ENCODE measurements at regions not wholly inside any gene's neighbourhood (a gene's known extent, or its start where the extent isn't known, plus 50 kb on each side); places are given as distances from the start of the nearest gene placed in this dataset.

DNA sequence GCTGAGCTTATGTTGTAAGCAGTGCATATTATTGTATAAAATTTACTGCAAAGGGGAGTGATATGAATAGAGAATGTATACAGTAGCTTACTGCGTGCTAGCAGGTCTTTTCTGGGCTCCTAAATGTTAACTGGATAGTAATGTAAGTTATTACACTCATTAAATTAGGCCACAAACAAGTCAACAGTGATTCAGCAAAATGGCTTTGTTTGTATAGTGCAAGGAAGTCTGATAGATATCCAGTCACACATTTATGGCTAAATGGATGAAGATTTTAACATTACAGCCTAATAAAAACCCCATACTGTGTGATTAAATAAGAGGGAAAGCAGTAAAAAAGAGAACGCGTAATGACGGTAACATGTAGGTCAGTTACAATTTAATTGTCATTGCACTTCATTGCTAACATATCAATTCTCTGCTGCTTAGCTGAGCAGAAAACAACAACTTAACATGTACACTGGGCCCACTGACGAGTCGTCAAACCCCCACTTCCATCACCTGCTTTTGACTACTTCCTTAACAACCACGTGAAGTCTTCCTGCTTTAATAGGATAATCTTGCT, 665.0 kb upstream of the FANCL start:
- DNase-seq (ENCODE audit: low read depth in 2 of 2, low spot score in 1 of 2), result no peak

- no peak for DNase-seq (ENCODE audit: low read depth in 2 of 2, low spot score in 1 of 2)
Observed at GRCh38 chr2:58904095-58904494, 663.0 kb upstream of the FANCL start.

DNA sequence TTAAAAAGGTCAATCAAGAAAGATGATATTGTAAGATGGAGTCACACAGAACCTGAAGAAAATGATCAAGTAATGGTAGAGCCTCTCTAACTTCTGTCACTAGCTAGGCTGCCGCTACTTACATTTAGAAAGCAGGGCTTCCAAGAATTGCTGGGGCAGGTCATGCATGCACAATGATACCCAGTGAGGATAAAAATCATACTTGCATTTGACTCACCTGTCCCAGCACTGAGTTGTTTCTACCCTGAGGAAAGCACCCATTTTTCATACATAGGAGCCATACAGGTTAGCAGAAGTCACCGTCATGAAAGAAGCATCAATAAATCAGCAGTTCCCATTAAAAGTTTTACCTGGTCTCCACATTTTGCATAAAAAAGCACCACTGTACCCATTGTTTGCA, 662.3 kb upstream of the FANCL start:
- DNase-seq (ENCODE audit: low read depth in 2 of 2, low spot score in 1 of 2), result no peak

DNA sequence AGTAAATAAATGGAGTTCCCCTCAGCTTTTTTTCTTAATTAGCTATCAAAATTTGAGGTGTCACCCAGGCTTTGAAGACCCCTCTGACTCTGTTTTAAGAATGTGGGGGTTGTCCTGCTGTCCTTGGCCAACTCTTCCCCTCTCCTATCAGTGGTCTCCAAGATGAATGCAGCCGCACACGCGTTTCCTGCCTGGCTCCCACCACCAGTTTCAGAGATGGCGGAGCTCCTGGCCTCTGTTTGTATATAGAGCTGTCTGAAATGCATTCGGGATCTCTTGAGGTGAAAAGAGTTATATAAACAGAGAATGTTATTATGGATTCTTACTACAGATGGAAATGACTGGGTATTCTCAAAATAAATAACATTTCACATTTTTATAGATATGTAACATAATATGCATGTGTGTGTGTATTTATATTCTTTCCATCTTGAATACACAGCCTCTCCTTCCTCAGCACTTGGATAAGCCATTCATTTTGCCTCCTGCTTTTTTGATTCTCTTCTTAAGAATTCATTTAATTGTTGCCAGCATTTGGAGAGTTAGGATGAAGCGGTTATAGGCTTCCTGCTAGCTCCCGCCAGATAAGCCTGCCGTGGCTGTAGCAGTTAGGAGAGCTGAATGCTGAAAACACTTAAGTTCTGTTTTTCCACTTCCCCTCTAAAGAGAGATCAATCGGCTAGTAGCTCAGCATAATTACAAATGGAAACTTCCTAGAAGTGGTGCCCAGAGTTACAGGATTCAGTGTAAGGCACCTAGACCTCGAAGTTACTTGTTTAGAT, 659.3 kb upstream of the FANCL start:
- DNase-seq (ENCODE audit: low read depth in 2 of 2, low spot score in 1 of 2), result no peak

GRCh38 chr2:58899692-58900091, 658.6 kb upstream of the FANCL start:
- no peak for DNase-seq (ENCODE audit: low read depth in 2 of 2, low spot score in 1 of 2)

DNA sequence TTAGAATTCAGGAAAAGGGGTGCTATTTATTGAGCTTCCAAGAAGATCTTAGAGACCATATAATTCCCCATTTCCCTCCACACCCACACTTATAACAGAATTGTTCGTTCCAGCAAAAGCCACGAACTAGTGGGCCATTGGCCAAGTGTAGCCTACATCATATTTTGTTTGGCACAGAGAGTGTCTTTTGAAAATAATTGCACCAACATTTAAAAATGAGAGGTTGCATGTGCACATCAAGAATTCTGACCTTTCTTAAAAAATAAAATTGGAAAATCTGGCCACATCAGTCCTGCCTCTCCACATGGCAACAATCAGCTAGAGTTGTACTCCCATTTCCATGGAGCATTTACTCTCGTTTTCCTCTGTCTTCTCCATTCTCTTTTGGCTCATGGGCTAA, 655.5 kb upstream of the FANCL start:
- DNase-seq (ENCODE audit: low read depth in 2 of 2, low spot score in 1 of 2), result no peak

DNA sequence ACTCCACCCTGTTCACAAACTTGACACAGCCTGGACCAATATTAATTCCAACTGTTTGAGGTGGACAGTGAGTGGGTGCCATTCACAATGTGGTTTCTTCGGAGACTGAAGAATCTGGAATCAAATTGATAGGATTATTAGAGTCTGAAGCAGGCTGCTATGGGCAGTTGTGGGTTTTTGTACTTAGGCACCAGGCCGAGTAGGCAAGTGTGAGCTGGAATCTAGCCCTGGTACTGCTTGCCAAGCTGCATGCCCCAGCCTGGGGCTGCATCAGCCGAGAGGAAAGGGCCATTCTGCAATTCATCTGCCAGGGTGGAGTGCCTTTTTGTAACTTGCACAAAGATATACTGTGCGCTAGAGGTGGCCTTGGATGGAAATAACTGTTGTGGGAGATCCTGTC, 654.7 kb upstream of the FANCL start:
- DNase-seq (ENCODE audit: low read depth in 2 of 2, low spot score in 1 of 2), result no peak

DNA sequence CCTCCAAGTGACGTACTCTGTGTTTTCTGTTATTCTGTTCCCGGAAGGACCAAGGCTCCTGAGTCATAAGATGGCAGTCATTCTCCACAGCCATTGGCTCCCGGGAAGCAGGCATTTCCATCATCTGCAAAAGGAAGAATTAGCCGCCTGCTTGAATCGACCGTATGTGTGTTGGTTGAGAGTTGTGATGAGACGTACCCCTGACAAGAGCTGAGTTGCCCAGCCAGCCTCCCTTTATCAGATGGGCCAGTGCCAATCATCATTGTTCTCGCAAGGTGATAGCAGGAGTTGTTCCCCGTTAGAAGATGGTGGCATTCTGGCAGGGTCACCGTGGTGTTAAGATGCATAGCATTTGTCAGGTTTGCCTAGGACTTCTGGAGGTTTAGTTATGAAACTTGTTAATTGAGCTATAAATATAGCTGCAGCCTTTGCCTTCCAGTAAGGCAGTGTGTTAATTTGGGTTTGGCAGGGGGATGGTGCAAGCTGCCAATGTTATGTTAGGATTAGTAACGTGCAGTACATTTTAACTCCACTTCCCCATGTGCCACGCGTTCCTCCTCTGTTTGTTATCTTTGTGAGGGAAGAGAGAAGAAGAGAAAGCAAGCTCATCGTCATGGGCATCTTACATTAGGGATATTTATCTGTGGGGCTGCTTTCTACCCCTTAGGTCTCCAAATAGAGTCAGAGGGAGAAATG, 652.7 kb upstream of the FANCL start:
- no peak for DNase-seq (ENCODE audit: low read depth in 2 of 2, low spot score in 1 of 2)

DNA sequence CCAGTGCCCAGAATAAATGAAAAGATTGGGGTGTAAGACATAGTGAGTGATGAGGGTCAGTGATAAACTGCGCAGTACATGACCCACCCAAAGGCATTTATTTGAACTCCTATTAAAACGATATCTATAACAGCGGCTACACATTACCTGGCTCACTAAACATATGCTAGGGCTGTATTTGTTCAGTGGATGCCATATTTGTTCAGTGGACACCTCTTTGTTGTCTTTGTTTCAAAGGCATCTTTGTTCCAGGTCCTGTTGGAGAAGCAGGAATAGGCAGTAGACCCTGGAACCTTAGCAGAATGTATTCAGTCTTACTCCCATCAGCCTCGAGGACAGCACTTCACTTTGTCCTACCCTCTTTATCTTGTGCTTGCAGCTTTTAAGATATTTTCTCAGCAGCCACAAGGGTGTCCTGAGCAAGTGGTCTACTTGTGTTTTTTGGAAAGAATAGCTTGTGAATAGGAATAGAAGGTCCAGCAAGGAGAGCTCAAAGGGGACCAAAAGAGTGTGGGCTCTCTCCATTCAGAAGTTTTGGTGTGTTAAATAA, 650.8 kb upstream of the FANCL start:
- DNase-seq (ENCODE audit: low read depth in 2 of 2, low spot score in 1 of 2), result no peak

DNA sequence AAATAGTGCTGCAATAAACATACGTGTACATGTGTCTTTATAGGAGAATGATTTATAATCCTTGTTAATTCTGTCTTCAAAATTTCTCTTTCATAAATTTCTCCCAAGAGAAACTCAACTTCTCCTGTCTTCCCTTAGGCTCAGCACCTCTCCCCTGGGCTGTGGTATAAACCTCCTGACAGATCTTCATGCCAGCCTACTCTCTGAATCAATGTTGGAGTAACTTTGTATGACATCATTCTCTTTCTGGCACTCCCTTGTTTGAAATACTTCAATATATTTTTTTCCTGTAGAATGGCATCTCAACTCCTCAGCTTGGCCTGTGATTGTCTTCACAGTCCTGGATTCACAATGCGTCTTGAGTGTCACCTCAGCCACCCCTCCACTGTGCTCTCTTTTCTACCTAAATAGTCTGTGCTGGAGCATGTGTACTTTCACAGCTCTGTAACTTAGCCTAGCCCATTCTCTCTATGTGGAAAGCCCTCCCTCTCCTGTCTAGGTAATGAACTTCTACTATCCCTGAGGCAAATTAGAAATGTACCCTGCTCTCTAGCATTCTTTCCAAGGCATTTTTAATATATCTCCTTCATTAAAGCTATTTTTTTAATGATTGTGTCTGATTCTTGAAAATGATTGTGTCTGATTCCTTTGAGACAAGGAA, 649.9 kb upstream of the FANCL start:
- DNase-seq (ENCODE audit: low read depth in 2 of 2, low spot score in 1 of 2), result no peak

DNA sequence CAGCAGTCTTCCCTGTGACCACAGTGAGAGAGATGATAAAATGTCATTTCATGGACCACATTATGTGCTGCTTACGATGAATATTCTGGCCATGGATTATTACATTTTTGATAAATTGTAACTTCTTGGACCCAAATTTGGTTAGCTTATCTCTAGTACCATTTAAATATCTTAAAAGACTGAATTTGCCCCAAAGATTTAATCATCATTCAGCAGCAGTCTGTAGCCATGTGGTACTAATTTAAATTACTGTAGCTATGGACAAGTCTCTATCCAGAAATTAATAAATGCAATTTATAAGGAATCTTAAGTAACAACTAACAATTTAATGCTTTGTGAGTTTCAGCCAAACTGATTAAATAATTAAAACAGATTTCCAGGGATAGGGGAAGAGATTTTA, 644.9 kb upstream of the FANCL start:
- DNase-seq (ENCODE audit: low read depth in 2 of 2, low spot score in 1 of 2), result no peak

- no peak for DNase-seq (ENCODE audit: low read depth in 2 of 2, low spot score in 1 of 2)
Observed at GRCh38 chr2:58879834-58880233, 638.7 kb upstream of the FANCL start.

DNA sequence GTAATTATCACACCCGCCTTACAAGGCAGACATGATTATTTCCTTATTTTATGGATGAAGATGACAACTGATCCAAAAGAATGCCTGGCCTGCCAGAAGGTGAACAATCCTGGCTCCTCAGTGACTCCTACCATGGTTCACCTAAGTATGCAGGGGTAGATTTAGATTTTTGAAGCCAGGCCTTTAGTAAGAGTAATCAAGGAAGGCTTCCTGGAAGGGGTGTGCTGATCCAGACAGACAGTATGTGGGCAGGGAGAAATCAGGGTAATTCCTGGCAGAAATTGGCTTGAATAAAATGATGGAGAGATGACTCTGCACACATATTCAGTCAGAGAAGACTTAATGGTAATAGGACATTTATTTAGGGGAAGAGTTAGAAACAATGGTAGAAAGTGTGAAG, 637.7 kb upstream of the FANCL start:
- DNase-seq (ENCODE audit: low read depth in 2 of 2, low spot score in 1 of 2), result no peak

DNA sequence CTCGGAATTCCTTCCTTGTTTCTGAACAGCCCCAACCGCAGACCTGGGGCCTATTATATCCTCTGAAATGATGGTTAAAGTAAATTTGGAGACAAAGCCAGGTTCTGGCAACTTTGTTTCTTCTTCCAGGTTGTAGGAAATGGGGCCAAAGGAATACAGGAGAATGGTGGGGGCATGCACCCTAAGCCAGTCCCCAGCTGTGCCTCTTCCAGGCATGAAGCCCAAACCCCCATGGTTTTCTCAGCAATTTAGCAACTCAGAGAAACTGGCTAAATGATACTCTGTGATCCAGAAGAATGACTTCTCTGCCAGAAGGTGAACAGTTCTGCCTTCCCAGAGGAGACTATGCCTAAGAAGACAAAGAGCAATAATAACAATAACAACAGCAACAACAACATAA, 635.0 kb upstream of the FANCL start:
- DNase-seq (ENCODE audit: low read depth in 2 of 2, low spot score in 1 of 2), result no peak

DNA sequence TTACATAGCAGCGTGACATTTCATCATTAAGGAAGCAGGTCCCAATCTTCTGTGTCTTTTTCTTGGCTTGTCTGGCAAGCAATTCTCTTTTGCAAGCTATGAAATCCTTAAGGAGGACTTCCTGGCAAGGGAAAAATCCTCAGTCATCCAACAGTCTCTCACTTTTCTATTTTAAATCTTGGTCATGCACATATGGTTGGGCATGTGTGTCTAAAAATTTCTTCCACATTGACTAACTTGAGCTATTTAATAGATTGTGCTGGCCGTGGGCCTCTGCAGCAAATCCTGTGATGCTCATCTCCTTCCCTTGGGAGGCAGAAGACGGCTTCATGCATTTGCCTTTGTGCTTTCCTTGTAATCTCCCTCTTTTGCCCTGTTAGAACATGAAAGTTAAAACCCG, 634.3 kb upstream of the FANCL start:
- DNase-seq (ENCODE audit: low read depth in 2 of 2, low spot score in 1 of 2), result no peak

DNA sequence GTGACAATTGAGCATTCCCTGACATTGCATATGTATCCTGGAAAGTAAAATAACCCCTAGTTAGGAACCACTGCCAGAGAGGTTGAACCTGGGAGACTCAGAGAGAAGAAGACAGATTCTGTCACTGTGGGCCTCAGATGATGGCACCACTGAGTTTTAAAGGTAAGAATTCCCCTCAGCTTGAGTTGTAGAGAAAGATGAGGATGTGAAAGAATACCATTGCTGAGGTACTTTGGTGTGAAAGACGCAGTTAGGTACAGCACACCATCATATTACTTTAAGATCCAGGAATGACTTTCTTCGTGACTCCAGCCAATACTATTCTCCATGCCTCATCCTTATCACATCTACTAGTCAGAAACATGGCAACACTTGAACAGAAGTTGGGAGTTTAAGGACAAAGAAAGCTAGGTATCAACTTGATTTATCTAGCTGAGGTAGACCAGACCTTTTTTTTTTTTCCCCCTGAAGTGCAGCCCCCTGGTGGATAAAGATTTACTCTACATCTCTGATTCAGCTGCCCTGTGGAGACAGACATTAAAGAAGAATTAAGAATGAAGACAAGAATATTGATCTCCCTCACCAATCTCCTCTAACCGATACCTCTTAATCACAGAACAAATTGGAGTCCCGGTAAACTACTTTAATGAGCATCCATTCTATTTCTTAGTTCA, 630.5 kb upstream of the FANCL start:
- no peak for DNase-seq (ENCODE audit: low read depth in 2 of 2, low spot score in 1 of 2)

- DNase-seq (ENCODE audit: low read depth in 2 of 2, low spot score in 1 of 2), result no peak
Observed at GRCh38 chr2:58870704-58871103, 629.6 kb upstream of the FANCL start.

- no peak for DNase-seq (ENCODE audit: low read depth in 2 of 2, low spot score in 1 of 2)
Observed at GRCh38 chr2:58866946-58867345, 625.8 kb upstream of the FANCL start.

- DNase-seq (ENCODE audit: low read depth in 2 of 2, low spot score in 1 of 2), result no peak
Observed at GRCh38 chr2:58866527-58866926, 625.4 kb upstream of the FANCL start.

- no peak for DNase-seq (ENCODE audit: low read depth in 2 of 2, low spot score in 1 of 2)
Observed at GRCh38 chr2:58866040-58866439, 624.9 kb upstream of the FANCL start.

GRCh38 chr2:58865436-58865835, 624.3 kb upstream of the FANCL start:
- DNase-seq (ENCODE audit: low read depth in 2 of 2, low spot score in 1 of 2), result no peak
